HG02970 (cell line): ENCODE measurements at regions not wholly inside any gene's neighbourhood (a gene's known extent, or its start where the extent isn't known, plus 50 kb on each side); places are given as distances from the start of the nearest gene placed in this dataset.
"Not testable (repeated sequence)": the region's sequence is repeated elsewhere in the genome, so short reads cannot be mapped to it uniquely, and the experiment has no call there.

Experiments used
- ATAC-seq: cut with Tn5 transposase; IDR thresholded peaks from one replicate; pipeline ENCODE4 v1.9.1; 2021; ENCODE audit warnings: mild to moderate bottlenecking, moderate library complexity, moderate number of reproducible peaks; ENCODE audit not compliant: unreplicated experiment, low FRiP score

DNA sequence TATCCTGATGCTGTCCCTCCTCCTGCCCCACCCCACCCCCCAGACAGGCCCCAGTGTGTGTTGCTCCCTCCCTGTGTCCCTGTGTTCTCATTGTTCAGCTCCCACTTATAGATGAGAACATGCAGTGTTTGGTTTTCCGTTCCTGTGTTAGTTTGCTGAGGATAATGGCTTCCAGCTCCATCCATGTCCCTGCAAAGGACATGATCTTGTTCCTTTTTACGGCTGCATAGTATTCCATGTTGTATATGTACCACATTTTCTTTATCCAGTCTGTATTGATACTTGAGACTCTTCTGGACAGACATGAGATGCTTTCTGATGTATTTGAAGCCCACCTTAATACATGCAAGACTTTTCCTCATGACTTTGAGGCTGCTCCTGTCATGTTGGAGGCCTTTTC lies 91.8 kb upstream of the USP9X start:
- ATAC-seq = not testable (repeated sequence)

DNA sequence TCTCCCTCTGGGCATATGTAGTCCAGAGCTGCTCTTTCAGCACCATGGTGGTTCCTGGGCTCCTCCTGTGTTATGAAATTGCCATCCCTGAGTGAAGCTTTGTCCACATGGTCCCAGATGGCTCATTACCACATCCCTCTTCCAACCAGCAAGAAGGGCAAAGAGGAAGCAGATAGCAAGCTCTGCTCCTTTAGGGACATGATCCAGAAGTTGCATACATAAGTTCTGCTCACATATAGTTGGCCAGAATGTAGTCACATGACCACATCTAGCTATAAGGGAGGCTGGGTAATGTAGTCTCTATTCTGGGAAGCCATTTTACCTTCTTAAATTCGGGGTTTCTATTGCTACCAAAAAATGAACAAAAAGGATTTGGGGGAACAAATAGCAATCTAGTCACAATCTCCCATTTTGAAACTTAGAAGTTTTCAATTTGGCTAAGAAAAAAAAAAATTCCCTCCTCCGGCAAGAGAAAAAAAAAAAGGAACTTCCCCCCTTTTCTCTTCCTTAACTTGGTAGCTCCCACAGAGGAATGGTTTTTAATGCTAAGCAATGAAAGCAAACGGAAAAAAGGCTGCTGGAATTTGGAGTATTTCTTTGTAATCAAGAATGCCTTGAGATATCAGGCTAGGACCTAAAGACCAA lies 88.2 kb upstream of the USP9X start:
- ATAC-seq = no peak

DNA sequence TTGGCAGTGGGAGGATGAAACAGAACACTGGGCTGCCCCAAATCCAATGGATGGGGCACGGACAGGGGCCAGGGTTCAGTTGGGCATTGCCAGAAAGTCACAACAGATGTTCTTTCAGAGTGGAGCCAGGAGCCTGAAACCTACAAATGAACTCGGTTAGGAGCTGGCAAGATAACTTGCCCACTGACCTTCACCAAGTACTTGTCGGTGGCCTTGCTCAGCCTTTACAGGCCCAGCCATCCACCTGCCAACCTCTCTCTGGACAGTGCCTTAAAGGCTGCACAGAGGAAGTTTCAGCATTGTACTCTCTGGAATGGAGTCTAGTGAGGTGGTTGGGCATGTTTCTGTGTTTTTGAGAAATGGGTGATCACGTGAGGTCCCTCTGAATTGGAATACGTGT lies 87.1 kb upstream of the USP9X start:
- no peak for ATAC-seq

- ATAC-seq = no peak
Measured at GRCh38 chrX:41001327-41001726, 83.9 kb upstream of the USP9X start.

GRCh38 chrX:41002026-41002425 lies 83.2 kb upstream of the USP9X start:
- ATAC-seq = no peak

DNA sequence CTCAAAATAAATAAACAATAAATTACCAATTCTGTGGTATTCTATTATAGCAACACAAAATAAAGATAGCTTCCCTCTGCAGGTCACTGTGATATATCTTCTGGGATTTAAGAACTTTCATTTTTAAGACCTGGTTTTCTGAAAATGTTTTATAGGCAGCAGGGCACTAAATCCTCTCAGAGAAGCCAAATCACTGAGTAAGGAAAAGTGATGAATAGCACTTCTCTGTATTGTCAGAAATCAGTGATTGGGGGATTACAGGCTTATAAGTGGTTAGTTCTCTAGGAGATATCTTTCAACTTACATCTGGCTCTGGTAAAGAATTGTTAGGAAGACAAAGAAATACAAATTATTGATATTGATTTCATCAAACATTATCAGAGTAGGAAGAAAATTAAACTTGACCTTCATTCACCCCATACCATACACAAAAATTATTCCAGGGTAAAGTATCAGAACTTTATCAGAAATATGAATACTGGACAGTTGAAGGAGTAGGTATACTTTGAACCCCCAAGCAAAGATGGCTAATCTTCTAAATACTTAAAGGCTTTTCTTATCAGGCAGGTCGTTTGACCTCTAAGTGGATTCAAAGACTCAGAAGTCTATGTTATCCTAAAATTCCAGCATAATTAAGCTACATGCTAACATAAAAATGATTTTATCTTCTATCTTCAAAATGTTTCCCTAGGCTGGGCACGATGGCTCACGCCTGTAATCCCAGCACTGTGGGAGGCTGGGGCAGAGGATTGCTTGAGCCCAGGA lies 81.6 kb upstream of the USP9X start:
- no peak for ATAC-seq

- ATAC-seq = no peak
Measured at GRCh38 chrX:41005445-41005992, 79.7 kb upstream of the USP9X start.

- ATAC-seq = no peak
Measured at GRCh38 chrX:41009850-41010846, 75.1 kb upstream of the USP9X start.

DNA sequence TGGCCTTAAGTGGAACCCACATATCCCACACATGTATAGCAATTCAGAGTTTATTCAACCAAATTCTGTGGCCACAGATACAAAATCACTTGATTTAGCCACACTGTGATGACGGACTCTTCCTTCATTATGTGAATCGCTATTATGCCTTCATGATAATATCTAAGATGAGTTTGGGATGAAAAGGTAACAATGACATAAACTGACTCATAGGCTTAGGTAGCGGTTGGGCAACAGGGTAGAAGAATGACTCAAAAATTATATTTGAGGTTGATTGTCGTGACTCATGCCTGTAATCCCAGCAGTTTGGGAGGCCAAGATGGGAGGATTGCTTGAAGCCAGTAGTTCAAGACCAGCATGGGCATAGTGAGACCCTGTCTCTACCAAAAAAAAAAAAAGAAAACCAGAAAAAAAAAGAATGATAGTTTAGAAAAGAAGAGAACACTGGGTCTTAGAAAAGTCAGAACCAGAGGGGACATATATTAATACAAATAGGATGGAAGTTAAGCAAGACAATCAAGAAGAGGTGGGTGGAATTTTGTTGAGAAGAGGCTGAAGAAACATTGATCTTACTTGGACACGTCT lies 70.4 kb upstream of the USP9X start:
- ATAC-seq = no peak

- not testable (repeated sequence) for ATAC-seq
Measured at GRCh38 chrX:41017785-41018184, 67.5 kb upstream of the USP9X start.

DNA sequence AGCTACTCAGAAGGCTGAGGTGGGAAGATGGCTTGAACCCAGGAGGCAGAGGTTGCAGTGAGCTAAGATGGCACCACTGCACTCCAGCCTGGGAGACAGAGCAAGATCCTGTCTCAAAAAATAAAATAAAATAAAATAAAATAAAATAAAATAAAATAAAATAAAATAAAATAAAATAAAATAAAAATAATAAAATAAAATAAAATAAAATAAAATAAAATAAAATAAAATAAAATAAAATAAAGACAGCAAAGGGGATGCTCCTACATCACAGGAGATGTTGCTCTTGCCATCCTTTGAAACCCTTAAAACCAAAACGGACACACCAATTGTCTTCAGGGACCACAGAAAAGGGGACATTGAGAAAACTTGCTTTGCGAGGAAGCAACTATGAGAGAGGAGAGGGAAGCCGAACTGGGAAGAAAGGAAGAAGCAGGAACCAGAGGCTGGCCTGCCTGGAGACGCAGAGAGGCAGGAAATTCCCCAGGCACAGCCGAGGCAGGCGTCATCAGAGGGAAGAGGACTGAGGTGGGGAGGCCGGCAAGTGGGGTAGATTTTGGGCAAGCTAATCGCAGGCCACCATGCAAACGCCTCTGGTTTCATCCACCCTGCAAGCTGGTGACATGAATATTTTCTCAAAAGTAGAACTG lies 66.7 kb upstream of the USP9X start:
- not testable (repeated sequence) for ATAC-seq

DNA sequence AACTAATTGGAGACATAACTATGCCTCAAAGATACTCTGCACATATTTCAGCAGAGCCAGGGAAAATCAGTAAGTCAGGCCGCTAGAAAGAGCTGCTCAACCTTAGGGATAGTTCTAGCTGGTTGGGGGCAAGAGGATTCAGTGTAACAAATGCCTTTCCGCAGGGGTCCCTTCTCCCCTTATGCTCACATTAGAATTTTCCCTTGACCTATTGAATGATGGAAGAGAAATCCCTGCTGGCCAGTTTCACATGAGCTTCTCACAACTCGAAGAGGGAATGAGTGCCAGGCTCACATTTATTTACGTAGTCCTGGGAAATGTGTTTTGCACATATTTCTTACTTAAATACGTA lies 66.2 kb upstream of the USP9X start:
- ATAC-seq = no peak

- ATAC-seq = no peak
Measured at GRCh38 chrX:41022566-41022965, 62.7 kb upstream of the USP9X start.

- no peak for ATAC-seq
Measured at GRCh38 chrX:41023098-41023497, 62.1 kb upstream of the USP9X start.

- not testable (repeated sequence) for ATAC-seq
Measured at GRCh38 chrX:41024335-41024734, 60.9 kb upstream of the USP9X start.

DNA sequence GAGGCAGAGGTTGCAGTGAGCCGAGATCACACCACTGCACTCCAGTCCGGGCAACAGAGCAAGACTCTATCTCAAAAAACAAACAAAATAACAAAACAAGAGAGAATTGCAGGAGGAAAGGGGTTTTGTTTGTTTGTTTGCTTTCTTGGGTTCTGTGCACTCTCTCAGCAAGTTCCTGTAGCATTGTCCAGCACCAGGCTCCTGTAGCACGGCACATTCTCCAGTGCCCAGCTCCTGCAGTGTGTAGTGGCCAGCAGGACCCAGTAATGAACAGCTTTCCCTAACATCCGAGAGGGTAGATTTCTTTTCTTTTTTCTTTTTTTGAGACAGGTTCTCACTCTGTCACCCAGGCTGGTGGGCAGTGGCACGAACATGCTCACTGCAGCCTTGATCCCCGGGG lies 60.5 kb upstream of the USP9X start:
- no peak for ATAC-seq

DNA sequence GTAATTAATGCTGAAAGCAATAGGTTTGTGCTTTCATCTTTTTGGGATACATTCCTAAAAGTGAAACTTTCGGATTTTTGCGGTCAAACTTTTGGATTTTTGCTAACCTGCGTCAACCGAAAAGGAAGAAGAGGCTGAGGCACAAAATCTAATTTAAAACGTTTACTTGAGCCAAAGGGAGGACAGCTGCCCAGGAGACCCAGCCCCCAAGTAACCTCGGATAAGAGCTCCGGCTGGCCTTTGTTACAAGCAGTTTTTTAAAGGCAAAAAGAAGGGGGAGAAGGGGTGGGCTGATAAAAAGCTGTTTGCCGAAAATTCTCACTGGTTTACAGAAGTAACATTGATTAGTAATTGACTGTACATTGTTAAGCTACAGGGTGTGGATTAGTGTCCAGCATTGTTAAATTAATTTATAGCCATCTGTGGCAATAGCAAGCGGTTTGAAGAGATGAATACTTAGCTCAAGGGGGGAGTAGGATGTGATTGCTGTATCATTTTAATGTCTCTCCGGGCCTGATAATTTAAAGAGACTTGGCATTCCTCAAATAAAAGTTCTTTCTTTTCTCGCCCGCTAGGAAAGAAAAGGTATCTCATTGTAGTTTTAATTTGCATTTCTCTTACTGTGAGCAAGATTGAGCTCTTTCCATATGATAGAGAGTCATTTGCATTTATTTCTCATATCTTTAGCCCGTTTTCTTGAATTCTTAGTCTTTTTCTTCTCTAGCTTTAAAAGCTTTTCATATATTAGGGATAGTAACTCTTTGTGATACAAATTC lies 59.1 kb upstream of the USP9X start:
- no peak for ATAC-seq

GRCh38 chrX:41026702-41027078 lies 58.6 kb upstream of the USP9X start:
- no peak for ATAC-seq

- no peak for ATAC-seq
Measured at GRCh38 chrX:41029332-41029731, 55.9 kb upstream of the USP9X start.
